HUDEP-2 (cell line): ENCODE measurements at regions not wholly inside any gene's neighbourhood (a gene's known extent, or its start where the extent isn't known, plus 50 kb on each side); places are given as distances from the start of the nearest gene placed in this dataset.
"Not testable (repeated sequence)": the region's sequence is repeated elsewhere in the genome, so short reads cannot be mapped to it uniquely, and the experiment has no call there.

Experiments
- DNase-seq, 76 experiments: peaks; one replicate each; lab custom pipeline; 2025; ENCODE audit not compliant: unreplicated experiment in 76 of 76; lab: John Stamatoyannopoulos, UW

DNA sequence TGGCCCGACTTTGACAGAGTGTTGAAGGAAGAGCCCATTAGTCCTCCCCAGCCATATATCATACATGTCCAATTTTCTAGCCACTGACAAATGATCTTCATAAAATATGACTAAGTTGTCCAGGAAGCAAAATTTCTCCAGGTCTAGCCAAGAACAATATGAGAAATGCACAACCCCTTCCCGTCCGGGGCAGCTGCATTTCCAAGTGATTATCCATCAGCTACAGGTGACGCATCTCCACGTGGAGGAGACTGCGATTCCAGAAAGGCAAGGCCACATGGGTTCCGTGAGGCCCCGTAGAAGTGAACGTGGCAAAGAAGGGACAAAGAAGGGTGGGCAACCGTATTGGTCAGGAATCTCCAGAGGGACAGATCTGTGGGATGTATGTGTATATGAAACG is 118.6 kb downstream of the ATP6V0E2 start:
- DNase-seq: not testable (repeated sequence)

GRCh38 chr7:149995369-149996026 is 121.7 kb downstream of the ATP6V0E2 start:
- DNase-seq: not testable (repeated sequence)

DNA sequence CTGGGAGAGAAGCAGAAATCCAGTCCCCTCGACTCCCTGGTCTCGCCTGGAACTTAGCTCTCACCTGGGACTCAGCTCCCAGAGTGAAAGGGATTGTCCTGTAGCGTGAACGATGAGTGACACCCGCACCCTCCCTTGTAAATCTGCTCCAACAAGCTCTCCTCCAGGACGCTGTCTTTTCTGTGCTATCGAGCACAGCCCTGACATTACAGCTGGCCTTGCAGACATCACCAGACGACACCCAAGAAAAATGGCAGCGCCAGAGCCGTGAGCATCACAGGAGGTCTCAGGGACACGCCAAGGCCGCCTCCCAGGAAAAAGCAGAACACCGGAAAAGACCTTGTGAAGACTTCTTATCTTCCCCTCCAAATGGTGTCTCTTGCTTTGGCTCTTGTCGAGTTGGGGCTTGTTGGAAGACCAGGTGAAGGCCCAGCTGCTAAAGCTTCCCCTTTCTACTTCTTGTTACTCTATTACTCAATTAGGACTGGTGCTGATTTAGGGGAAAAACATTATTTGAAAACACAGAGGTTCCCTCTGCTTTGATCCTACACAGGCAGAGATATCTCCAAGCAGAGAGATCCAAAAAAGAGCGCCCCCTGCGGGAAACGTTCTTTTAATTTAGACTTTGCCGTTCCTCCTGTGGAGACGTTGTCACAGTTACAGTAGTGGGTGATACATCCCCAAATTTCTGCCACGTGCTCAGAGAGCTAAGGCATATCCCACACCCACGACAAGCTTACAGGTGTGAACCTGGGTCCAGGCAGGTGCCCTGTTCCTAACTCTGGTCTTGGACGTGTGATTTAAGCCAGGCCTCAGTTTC is 127.2 kb downstream of the ATP6V0E2 start:
- peak in 1 of 76 experiments; percentile 2 for DNase-seq

- no peak for DNase-seq
These were observed 129.6 kb downstream of the ATP6V0E2 start for GRCh38 chr7:150003304-150003810.

GRCh38 chr7:150003973-150004372 is 130.2 kb downstream of the ATP6V0E2 start:
- not testable (repeated sequence) for DNase-seq

DNA sequence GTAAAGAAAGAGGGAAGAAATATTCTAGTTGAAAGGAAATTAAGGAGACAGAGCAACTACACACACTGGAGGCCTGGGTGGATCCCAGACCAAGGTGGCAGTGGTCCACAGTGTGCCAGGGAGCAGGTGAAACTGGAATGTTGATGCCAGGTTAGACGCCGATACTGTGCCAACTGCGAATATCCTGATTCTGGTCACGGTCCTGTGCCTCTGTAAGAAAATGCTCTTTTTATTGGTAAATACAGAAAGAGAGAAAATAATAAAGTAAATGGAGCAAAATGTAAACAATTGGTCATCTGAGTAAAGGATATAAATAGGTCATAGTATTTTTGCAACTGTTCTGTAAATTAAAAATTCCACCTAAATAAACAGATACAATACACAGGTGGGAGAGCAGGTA is 131.1 kb downstream of the ATP6V0E2 start:
- not testable (repeated sequence) for DNase-seq

DNA sequence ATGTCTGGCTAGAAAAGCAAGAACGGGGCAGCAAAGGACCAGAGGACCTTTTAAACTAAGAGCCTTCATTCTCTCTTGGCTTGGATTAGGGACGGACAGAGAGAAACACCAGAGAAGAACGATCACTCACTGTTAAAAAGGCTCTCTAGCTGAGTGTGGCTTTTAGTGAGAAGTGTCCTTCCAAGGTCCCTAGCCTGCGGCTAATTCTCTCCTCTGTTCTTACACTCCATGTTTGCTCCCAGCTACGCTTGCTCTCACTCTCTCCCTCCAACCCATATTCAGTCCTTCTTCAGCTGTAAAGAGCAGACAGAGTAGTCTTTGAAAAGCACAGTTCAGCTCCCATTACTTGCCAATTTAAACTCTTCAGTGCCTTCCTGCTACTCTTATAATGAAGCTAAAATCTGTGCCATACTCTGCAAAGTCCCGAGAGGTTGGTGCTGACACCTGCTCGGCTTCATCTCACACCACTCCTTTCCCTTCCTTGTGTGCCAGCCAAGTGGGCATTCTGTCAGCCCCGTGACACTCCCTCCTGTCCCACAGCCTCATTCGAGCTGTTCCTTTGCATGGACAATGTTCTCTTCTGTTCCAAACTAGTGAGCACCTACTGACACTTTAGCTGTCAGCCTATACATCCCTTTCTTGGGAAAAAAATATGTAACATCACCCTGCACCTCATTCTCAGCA is 136.0 kb downstream of the ATP6V0E2 start:
- DNase-seq: not testable (repeated sequence)

DNA sequence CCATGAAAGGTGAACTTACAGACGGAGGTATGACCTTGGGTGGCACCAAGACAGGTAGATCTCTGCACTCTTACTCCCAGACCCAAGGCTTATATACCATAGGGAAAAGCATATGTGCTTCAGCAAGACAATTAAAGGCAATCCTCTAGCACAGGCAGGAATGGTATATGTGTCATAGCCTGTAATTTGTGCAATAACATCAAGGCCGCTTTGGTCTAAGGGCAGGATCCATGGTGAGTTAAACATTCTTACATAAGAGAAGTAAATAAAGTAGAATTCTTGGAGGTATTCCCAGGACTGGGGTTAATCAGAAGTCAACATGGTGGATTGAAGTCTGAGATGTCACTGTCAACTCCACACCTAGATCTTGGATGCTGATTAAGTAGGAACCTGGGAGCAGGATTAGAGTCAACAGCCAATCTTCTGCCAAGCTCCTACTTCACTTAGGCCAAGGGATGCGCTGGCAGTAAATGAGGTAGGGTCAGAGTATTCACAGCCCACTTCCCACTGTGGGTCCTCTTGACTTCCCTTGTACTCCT is 143.0 kb downstream of the ATP6V0E2 start:
- DNase-seq: not testable (repeated sequence)

DNA sequence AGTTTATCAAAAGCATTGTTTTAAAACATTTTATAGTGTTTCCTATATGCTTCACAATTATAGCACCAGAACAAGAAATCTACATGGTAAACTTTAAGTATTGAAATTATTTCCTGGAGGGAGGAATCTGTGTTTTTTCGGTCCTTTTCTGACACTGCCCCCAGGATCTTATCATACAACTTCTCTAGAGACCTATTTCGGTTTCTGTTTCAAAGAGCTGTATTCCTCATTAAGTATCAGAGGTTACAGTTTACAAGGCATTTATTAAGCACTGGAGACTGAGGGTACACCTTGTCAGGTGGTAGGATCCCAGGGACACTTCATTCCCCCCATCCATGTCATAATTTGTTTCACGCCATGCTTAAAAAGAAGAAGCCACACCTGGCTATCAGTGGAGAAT is 146.4 kb downstream of the ATP6V0E2 start:
- not testable (repeated sequence) for DNase-seq

GRCh38 chr7:150024550-150025490 is 151.1 kb downstream of the ATP6V0E2 start:
- not testable (repeated sequence) for DNase-seq

DNA sequence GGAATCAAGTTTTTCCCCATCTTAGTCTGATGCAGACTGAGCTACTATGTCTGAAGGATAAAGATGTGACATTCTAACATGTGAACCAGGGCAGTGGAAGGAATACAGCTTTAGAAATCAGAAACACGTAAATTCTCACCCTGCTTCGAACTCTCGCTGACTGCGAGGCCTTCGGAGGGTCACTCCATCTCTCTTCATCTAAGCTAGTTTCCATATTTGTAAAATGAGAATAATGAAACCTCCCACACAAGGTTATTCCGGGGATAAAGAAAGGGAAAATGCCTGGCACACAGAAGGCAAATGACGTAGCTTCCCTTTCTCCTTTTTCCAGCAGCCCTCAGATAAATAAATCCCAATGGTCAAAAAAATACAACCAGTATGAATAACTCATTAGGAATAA is 152.0 kb downstream of the ATP6V0E2 start:
- DNase-seq: not testable (repeated sequence)

DNA sequence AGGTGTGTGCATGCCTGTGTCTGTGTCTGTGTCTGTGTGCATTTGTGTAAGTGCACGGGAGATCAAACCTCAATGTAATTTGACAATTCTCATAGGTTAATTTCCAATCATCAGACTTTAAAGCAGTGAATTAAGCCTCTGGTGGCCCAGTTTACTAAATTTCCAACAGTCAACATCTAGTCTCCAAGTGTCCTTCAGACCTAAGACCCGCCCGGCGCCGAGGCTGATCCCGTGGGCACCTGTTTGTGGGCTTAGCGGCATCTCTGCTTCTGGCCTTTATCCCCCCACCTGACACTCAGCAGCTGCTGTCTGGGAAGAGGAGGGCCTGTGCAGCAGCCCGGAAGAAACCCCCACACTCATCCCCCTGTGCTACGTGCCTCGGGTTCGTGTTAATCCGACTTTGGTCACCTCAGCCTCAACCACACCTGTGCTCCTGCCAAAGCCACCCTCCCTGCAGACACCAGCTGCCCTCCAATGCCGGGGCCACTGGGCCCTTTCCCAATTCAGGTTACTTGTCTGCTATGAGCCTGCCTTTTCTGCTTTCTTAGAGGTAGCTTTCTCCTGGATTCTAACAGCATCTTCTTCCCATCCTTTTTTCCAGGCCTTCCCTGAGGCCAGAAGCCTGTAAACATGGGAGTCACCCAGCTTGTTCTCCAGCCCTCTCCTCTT is 154.7 kb downstream of the ATP6V0E2 start:
- not testable (repeated sequence) for DNase-seq

- DNase-seq: not testable (repeated sequence)
These were observed 155.2 kb downstream of the ATP6V0E2 start for GRCh38 chr7:150029013-150029389.

GRCh38 chr7:150031733-150032132 is 158.0 kb downstream of the ATP6V0E2 start:
- DNase-seq: not testable (repeated sequence)

GRCh38 chr7:150033711-150034110 is 159.9 kb downstream of the ATP6V0E2 start:
- DNase-seq: not testable (repeated sequence)

DNA sequence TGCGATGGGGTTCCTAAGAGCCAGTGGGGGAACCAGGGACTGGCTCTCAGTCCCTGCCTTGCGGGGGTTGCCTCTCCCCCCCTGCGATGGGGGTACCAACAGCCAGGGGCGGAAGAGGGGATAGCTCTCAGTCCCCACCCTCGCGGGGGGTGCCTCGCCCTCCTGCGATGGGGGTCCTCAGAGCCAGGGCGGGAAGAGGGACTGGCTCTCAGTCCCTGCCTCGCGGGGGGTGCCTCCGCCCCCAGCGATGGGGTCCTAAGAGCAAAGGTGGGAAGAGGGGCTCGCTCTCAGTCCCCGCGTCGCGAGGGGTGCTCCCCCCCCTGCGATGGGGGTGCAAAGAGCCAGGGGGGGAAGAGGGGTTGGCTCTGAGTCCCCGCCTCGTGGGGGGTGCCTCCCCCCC is 162.0 kb downstream of the ATP6V0E2 start:
- DNase-seq: not testable (repeated sequence)

GRCh38 chr7:150039061-150039460 is 165.3 kb downstream of the ATP6V0E2 start:
- not testable (repeated sequence) for DNase-seq

GRCh38 chr7:150042281-150042680 is 168.5 kb downstream of the ATP6V0E2 start:
- DNase-seq: not testable (repeated sequence)

GRCh38 chr7:150044771-150045170 is 171.0 kb downstream of the ATP6V0E2 start:
- DNase-seq: peak in 3 of 76 experiments; percentile 1 to 11 (median 3)
